HEK293 (cell line): ENCODE measurements at regions not wholly inside any gene's neighbourhood (a gene's known extent, or its start where the extent isn't known, plus 50 kb on each side); places are given as distances from the start of the nearest gene placed in this dataset.

Experiments used
- CTCF ChIA-PET: fragments of 350-600 bp; formaldehyde crosslinking; extraction: SDS; loops from one replicate; lab custom pipeline; 2021; ENCODE audit warnings: antibody characterized with exemption; lab: Yijun Ruan, JAX
- POLR2A ChIA-PET: fragments of 300-600 bp; formaldehyde crosslinking; extraction: SDS; loops from one replicate; lab custom pipeline; 2020; ENCODE audit warnings: antibody characterized with exemption, inconsistent platforms; lab: Yijun Ruan, JAX
- H3K27ac ChIP-seq: fragments of 200-500 bp; sonication (Bioruptor generic); 2 replicates; pipeline ENCODE4 v1.5.1; 2014; ENCODE audit warnings: low read depth, low read length, control low read depth, inconsistent platforms; ENCODE audit errors: extremely low read depth
- H3K36me3 ChIP-seq, 2 experiments: fragments of 200-500 bp in 1 of 2; sonication (Bioruptor generic) in 1 of 2; 1 replicate in 1 of 2; 2 replicates in 1 of 2; pipeline ENCODE4 v1.5.1; 2014 to 2017; ENCODE audit warnings: inconsistent platforms in 2 of 2, low read length in 2 of 2; ENCODE audit not compliant: control insufficient read depth in 2 of 2, insufficient read depth in 1 of 2
- H3K4me1 ChIP-seq: fragments of 200-500 bp; sonication (Bioruptor generic); 2 replicates; pipeline ENCODE4 v1.5.1; 2014; ENCODE audit warnings: mild to moderate bottlenecking, low read length, inconsistent platforms; ENCODE audit not compliant: control insufficient read depth, insufficient read depth
- H3K4me3 ChIP-seq: 2 replicates; pipeline ENCODE4 v1.5.1; 2011; ENCODE audit warnings: low read depth, mild to moderate bottlenecking, control low read depth, low read length, moderate library complexity
- H3K9me3 ChIP-seq: fragments of 200-500 bp; sonication (Bioruptor generic); 2 replicates; pipeline ENCODE4 v1.5.1; 2014; ENCODE audit warnings: low read depth, low read length, inconsistent platforms; ENCODE audit not compliant: control insufficient read depth, insufficient read depth
- FEZF1 ChIP-seq: fragments of 450-650 bp; formaldehyde crosslinking; IDR thresholded peaks from 2 replicates; pipeline ENCODE4 v1.5.1; 2016; ENCODE audit warnings: missing biosample characterization, missing genetic modification characterization
- GFI1B ChIP-seq: fragments of 450-650 bp; formaldehyde crosslinking; IDR thresholded peaks from 2 replicates; pipeline ENCODE4 v1.5.1; 2016; ENCODE audit warnings: missing biosample characterization, missing genetic modification characterization
- PBX3 ChIP-seq: sonication (generic); formaldehyde crosslinking; IDR thresholded peaks from 2 replicates; pipeline ENCODE4 v1.8.1; 2022; ENCODE audit warnings: mild to moderate bottlenecking, moderate library complexity, missing genetic modification reagents
- PRDM10 ChIP-seq: fragments of 450-650 bp; formaldehyde crosslinking; IDR thresholded peaks from 2 replicates; pipeline ENCODE4 v1.5.1; 2016; ENCODE audit warnings: missing biosample characterization, missing genetic modification characterization
- TRIM28 ChIP-seq: IDR thresholded peaks from 2 replicates; pipeline ENCODE4 v1.6.1; 2011; ENCODE audit warnings: low read length, control low read depth, borderline replicate concordance
- WT1 ChIP-seq: fragments of 450-650 bp; formaldehyde crosslinking; IDR thresholded peaks from 2 replicates; pipeline ENCODE4 v1.5.1; 2016; ENCODE audit warnings: missing biosample characterization, missing genetic modification characterization
- ZBTB17 ChIP-seq: fragments of 450-650 bp; formaldehyde crosslinking; IDR thresholded peaks from 2 replicates; pipeline ENCODE4 v1.5.1; 2016; ENCODE audit warnings: missing biosample characterization, missing genetic modification characterization
- ZBTB49 ChIP-seq: fragments of 450-650 bp; formaldehyde crosslinking; IDR thresholded peaks from 2 replicates; pipeline ENCODE4 v1.5.1; 2016; ENCODE audit warnings: missing biosample characterization, missing genetic modification characterization, low read depth
- ZNF174 ChIP-seq: fragments of 450-650 bp; formaldehyde crosslinking; IDR thresholded peaks from 2 replicates; pipeline ENCODE4 v1.5.0; 2017; ENCODE audit warnings: missing biosample characterization, mild to moderate bottlenecking, missing genetic modification characterization
- ZNF211 ChIP-seq: fragments of 450-650 bp; formaldehyde crosslinking; IDR thresholded peaks from 2 replicates; pipeline ENCODE4 v1.5.1; 2016; ENCODE audit warnings: low read depth, missing biosample characterization, missing genetic modification characterization
- ZNF350 ChIP-seq: fragments of 450-650 bp; formaldehyde crosslinking; IDR thresholded peaks from 2 replicates; pipeline ENCODE4 v1.5.0; 2017; ENCODE audit warnings: missing biosample characterization, mild to moderate bottlenecking, missing genetic modification characterization
- ZNF391 ChIP-seq: fragments of 450-650 bp; formaldehyde crosslinking; IDR thresholded peaks from 2 replicates; pipeline ENCODE4 v1.5.1; 2016; ENCODE audit warnings: low read depth, missing biosample characterization, missing genetic modification characterization, borderline replicate concordance
- ZNF398 ChIP-seq: fragments of 450-650 bp; formaldehyde crosslinking; IDR thresholded peaks from 2 replicates; pipeline ENCODE4 v1.5.1; 2017; ENCODE audit warnings: missing biosample characterization, missing genetic modification characterization
- ZNF513 ChIP-seq: fragments of 450-650 bp; IDR thresholded peaks from 2 replicates; pipeline ENCODE4 v1.5.1; 2018; ENCODE audit warnings: missing biosample characterization, missing genetic modification characterization
- ZNF530 ChIP-seq: fragments of 450-650 bp; formaldehyde crosslinking; IDR thresholded peaks from 2 replicates; pipeline ENCODE4 v1.5.1; 2016; ENCODE audit warnings: low read depth, missing biosample characterization, missing genetic modification characterization

- CTCF ChIA-PET = interaction anchor here (1.3 kb wide), 1 partner anchor 23 kb away, joined by 3 read pairs; no protein-coding TSS in a partner anchor
- Histone ChIP-seq H3K27ac (no peak overlapping the region), H3K4me3 (no peak overlapping the region), H3K4me1 (peaks cover 3% of the 10 kb centered on the region; the same call in 1 of the 2 replicates), H3K9me3 (no peaks in the 10 kb centered on the region)
- POLR2A ChIA-PET = no interaction called here
- no peak for TF ChIP-seq ZNF391 (tag by site-specific recombination)
- TF ChIP-seq ZNF530 (tag by site-specific recombination) = peak; percentile 86; the same call in 1 of the 2 replicates
- TF ChIP-seq, all 188 proteins: peak for 1
- H3K36me3 ChIP-seq = peaks cover 0 to 11% of the 10 kb centered on the region in 2 experiments; a peak in 1 of 3 replicates
Observed at GRCh38 chrX:17967888-17968287, 106.8 kb upstream of the RAI2 start.

DNA sequence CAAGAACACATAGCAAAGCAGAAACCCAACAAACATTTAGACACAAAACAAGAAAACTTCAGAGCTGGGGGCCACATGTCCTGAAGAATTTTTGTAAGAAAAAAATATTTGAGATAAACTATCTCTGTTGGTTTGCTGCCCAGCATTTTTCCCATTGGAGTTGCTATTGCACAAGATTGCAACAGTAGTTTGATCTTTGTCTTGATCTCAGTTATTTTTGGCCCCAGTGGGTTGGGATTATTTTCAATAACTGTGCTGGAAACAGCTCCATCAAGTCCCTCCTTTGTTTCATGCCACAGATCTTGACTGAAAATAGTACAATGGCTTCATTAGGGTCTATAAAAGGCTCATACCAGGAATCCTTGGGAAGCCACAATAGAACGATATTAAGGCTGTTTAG is 103.8 kb upstream of the RAI2 start:
- TF ChIP-seq WT1 (tag by site-specific recombination) = no peak
- TF ChIP-seq GFI1B = no peak
- no peak for TF ChIP-seq ZBTB17 (tag by site-specific recombination)
- no peak for TF ChIP-seq FEZF1 (tag by site-specific recombination)
- no peak for TF ChIP-seq ZBTB49 (tag by site-specific recombination)
- TF ChIP-seq ZNF174 = no peak
- TF ChIP-seq ZNF211 (tag by site-specific recombination) = no peak
- TF ChIP-seq ZNF513 = no peak
- no peak for TF ChIP-seq PRDM10 (tag by site-specific recombination)
- no peak for TF ChIP-seq TRIM28
- TF ChIP-seq PBX3 (CRISPR knock-in tag) = no peak
- no peak for TF ChIP-seq ZNF350 (tag by site-specific recombination)
- TF ChIP-seq ZNF398 (tag by site-specific recombination) = no peak
- H3K4me1 ChIP-seq = peaks cover 3% of the 10 kb centered on the region; the same call in 1 of the 2 replicates

More for the DNA sequence above, 103.8 kb upstream of the RAI2 start:
- ChIA-PET POLR2A (no interaction called here), CTCF (no interaction called here)
- Histone ChIP-seq H3K27ac (no peak overlapping the region), H3K9me3 (no peaks in the 10 kb centered on the region), H3K36me3 (no peaks in the 10 kb centered on the region), H3K4me3 (no peak overlapping the region)
